Lung (tissue), 11 donors: ENCODE measurements at regions not wholly inside any gene's neighbourhood (a gene's known extent, or its start where the extent isn't known, plus 50 kb on each side); places are given as distances from the start of the nearest gene placed in this dataset.
A peak's percentile ranks its signal among the peaks of the same experiment; 100 is the strongest.

Experiments used
- ATAC-seq: fragments of 200-7000 bp; cut with Tn5 transposase; one replicate; pipeline ENCODE4 v1.9.1; 2020; ENCODE audit warnings: moderate number of reproducible peaks; ENCODE audit not compliant: insufficient read depth, low FRiP score
- DNase-seq, 3 donors: peaks; one replicate each; pipeline ENCODE4 v3.0.0-alpha.2; 2013 to 2017
- H3K27ac ChIP-seq, 2 donors: one replicate each; pipeline ENCODE4 v1.5.1; 2013; ENCODE audit warnings: mild to moderate bottlenecking in 2 of 2, moderate library complexity in 2 of 2, control low read depth in 1 of 2, inconsistent platforms in 1 of 2, low read depth in 1 of 2, low read length in 1 of 2
- H3K27me3 ChIP-seq, 3 donors: one replicate each; pipeline ENCODE4 v1.5.1; 2013; ENCODE audit warnings: low read length in 2 of 3; ENCODE audit not compliant: control insufficient read depth in 3 of 3, insufficient read depth in 3 of 3
- H3K36me3 ChIP-seq, 4 donors: one replicate each; pipeline ENCODE4 v1.5.1; 2013; ENCODE audit warnings: low read length in 4 of 4, mild to moderate bottlenecking in 1 of 4, moderate library complexity in 1 of 4; ENCODE audit not compliant: control insufficient read depth in 4 of 4, insufficient read depth in 4 of 4
- H3K4me1 ChIP-seq, 5 donors: one replicate each; pipeline ENCODE4 v1.5.1; 2013; ENCODE audit warnings: low read length in 5 of 5, mild to moderate bottlenecking in 2 of 5, moderate library complexity in 1 of 5; ENCODE audit not compliant: control insufficient read depth in 5 of 5, insufficient read depth in 5 of 5
- H3K4me3 ChIP-seq: one replicate; pipeline ENCODE4 v1.5.1; 2013; ENCODE audit warnings: mild to moderate bottlenecking, control low read depth, moderate library complexity
- H3K9ac ChIP-seq, 2 donors: one replicate each; pipeline ENCODE4 v1.5.1; 2013; ENCODE audit warnings: low read length in 2 of 2, control low read depth in 1 of 2; ENCODE audit not compliant: insufficient read depth in 1 of 2
- H3K9me3 ChIP-seq, 4 donors: one replicate each; pipeline ENCODE4 v1.5.1; 2013; ENCODE audit warnings: low read length in 3 of 4, mild to moderate bottlenecking in 1 of 4, moderate library complexity in 1 of 4; ENCODE audit not compliant: control insufficient read depth in 4 of 4, insufficient read depth in 3 of 4
- CTCF ChIP-seq: IDR thresholded peaks from 2 replicates; pipeline ENCODE4 v1.5.1; 2012; ENCODE audit warnings: mild to moderate bottlenecking; ENCODE audit errors: control extremely low read depth, extremely low read depth
- WGBS, 2 donors: extraction: QIAGEN DNeasy Blood & Tissue Kit; methylation state at CpG; one replicate each; pipeline ENCODE4 v1.1.7; 2013; 5-methylcytosine and 5-hydroxymethylcytosine counted together
- donor health status: control.
- donor health status: control.
- donor health status: Bipolar disorder and iron deficiency.
- donor health status: healthy.
- donor health status: DM: yes; HTN: yes; CAD: no.

GRCh38 chr20:11271920-11272594 is 598.3 kb upstream of the JAG1 start:
- peak in 1 of 3 donors; percentile 39 for DNase-seq

GRCh38 chr20:11274141-11274594 is 600.4 kb upstream of the JAG1 start:
- no peaks in the 10 kb centered on the region for H3K36me3 ChIP-seq
- H3K4me3 ChIP-seq, result no peak overlapping the region
- no peaks in the 10 kb centered on the region for H3K9me3 ChIP-seq
- no peaks in the 10 kb centered on the region for H3K27me3 ChIP-seq
- no peak overlapping the region for H3K9ac ChIP-seq
- peaks cover 0 to 6% (median 0%) of the 10 kb centered on the region in 5 donors for H3K4me1 ChIP-seq
- TF ChIP-seq CTCF, result peak; percentile 45
- 11 to 19% methylated on average over 6 of the region's 6 CpGs for WGBS, 2 donors
- DNase-seq (peak; percentile 43 to 86 (median 83)), ATAC-seq (peak; percentile 66)
- H3K27ac ChIP-seq, result no peak overlapping the region

More at GRCh38 chr20:11271920-11272594, 598.3 kb upstream of the JAG1 start:
- Histone ChIP-seq H3K9ac (peak overlapping the region in 1 of 2 donors; percentile 0), H3K4me1 (peaks cover 0 to 13% (median 3%) of the 10 kb centered on the region in 5 donors), H3K4me3 (no peak overlapping the region), H3K9me3 (no peaks in the 10 kb centered on the region), H3K27me3 (no peaks in the 10 kb centered on the region), H3K36me3 (no peaks in the 10 kb centered on the region), H3K27ac (no peak overlapping the region)
- 91 to 92% methylated on average over 18 of the region's 18 CpGs for WGBS, 2 donors
- ATAC-seq, result no peak
- no peak for TF ChIP-seq CTCF

GRCh38 chr20:11275740-11276139 is 601.9 kb upstream of the JAG1 start:
- WGBS, 2 donors, result 94 to 95% methylated on average over 2 of the region's 2 CpGs

More at GRCh38 chr20:11275740-11276139, 601.9 kb upstream of the JAG1 start:
- no peaks in the 10 kb centered on the region for H3K36me3 ChIP-seq
- ATAC-seq, result no peak
- no peak for DNase-seq
- H3K9ac ChIP-seq, result no peak overlapping the region
- TF ChIP-seq CTCF, result no peak
- no peaks in the 10 kb centered on the region for H3K9me3 ChIP-seq
- no peaks in the 10 kb centered on the region for H3K27me3 ChIP-seq
- no peak overlapping the region for H3K4me3 ChIP-seq
- peaks cover 0 to 6% (median 0%) of the 10 kb centered on the region in 5 donors for H3K4me1 ChIP-seq
- no peak overlapping the region for H3K27ac ChIP-seq
